Kidney (tissue), 13 donors: ENCODE measurements at regions not wholly inside any gene's neighbourhood (a gene's known extent, or its start where the extent isn't known, plus 50 kb on each side); places are given as distances from the start of the nearest gene placed in this dataset.

Experiments used
- DNase-seq, 5 donors: peaks; one replicate each; pipeline ENCODE4 v3.0.0-alpha.2; 2013 to 2020
- FAIRE-seq: peaks from 2 replicates; lab custom pipeline; 2012; peaks lifted over from hg19 to GRCh38; lab: Jason Lieb, UNC
- H3K27ac ChIP-seq, 2 donors: one replicate each; pipeline ENCODE4 v1.7.0; 2013; ENCODE audit warnings: low read depth in 2 of 2, low read length in 2 of 2, inconsistent platforms in 1 of 2
- H3K27me3 ChIP-seq: one replicate; pipeline ENCODE4 v1.7.1; 2013; ENCODE audit warnings: low read length, inconsistent platforms; ENCODE audit not compliant: control insufficient read depth, insufficient read depth
- H3K36me3 ChIP-seq, 3 donors: one replicate each; pipeline versions ENCODE4 v1.7.0 to v1.7.1; 2013; ENCODE audit warnings: low read length in 3 of 3, control low read depth in 1 of 3, inconsistent platforms in 1 of 3; ENCODE audit not compliant: insufficient read depth in 3 of 3, control insufficient read depth in 2 of 3
- H3K4me1 ChIP-seq, 3 donors: one replicate each; pipeline versions ENCODE4 v1.7.0 to v1.7.1; 2013; ENCODE audit warnings: low read length in 3 of 3, inconsistent platforms in 1 of 3, low read depth in 1 of 3; ENCODE audit not compliant: control insufficient read depth in 2 of 3, insufficient read depth in 2 of 3
- H3K4me3 ChIP-seq, 3 donors: one replicate each; pipeline versions ENCODE4 v1.7.0 to v1.8.1; 2013; ENCODE audit warnings: low read length in 3 of 3, control low read depth in 1 of 3, inconsistent platforms in 1 of 3
- H3K9ac ChIP-seq, 3 donors: one replicate each; pipeline versions ENCODE4 v1.7.0 to v1.7.1; 2013; ENCODE audit warnings: low read length in 3 of 3, control low read depth in 1 of 3, inconsistent platforms in 1 of 3
- H3K9me3 ChIP-seq, 3 donors: one replicate each; pipeline versions ENCODE4 v1.7.0 to v1.7.1; 2013; ENCODE audit warnings: low read length in 3 of 3, control low read depth in 1 of 3, inconsistent platforms in 1 of 3; ENCODE audit not compliant: control insufficient read depth in 2 of 3, insufficient read depth in 1 of 3
- CTCF ChIP-seq: IDR thresholded peaks from 3 replicates; pipeline ENCODE4 v1.5.1; 2012; ENCODE audit warnings: mild to moderate bottlenecking, moderate library complexity, borderline replicate concordance; ENCODE audit not compliant: insufficient read depth; ENCODE audit errors: extremely low read depth
- intact Hi-C: fragments of 100-400 bp; cut with DNase I; formaldehyde crosslinking; loops from one replicate; pipeline ENCODE4 v1.11.1; 2022
- donor health status: control.
- donor health status: control.
- donor health status: control.
- donor health status: control.
- donor health status: control.
- donor health status: DM: yes; HTN: yes; CAD: no.
- donor health status: Normal renal cell carcinoma (clear cell type).

- H3K36me3 ChIP-seq = no peaks in the 10 kb centered on the region
- TF ChIP-seq CTCF = no peak
- no peaks in the 10 kb centered on the region for H3K9me3 ChIP-seq
- FAIRE-seq (no peak), DNase-seq (peak in 1 of 5 donors; percentile 18)
- intact Hi-C loops = no loop called here
- no peaks in the 10 kb centered on the region for H3K4me1 ChIP-seq
- H3K27me3 ChIP-seq = no peaks in the 10 kb centered on the region
- no peak overlapping the region for H3K9ac ChIP-seq
- no peak overlapping the region for H3K4me3 ChIP-seq
- no peak overlapping the region for H3K27ac ChIP-seq
These were observed 344.2 kb downstream of the SHANK2 start for GRCh38 chr11:70908223-70908622.

GRCh38 chr11:70910835-70911234 lies 341.5 kb downstream of the SHANK2 start:
- Histone ChIP-seq H3K9me3 (no peaks in the 10 kb centered on the region), H3K4me3 (no peak overlapping the region), H3K9ac (no peak overlapping the region), H3K27me3 (no peaks in the 10 kb centered on the region), H3K36me3 (no peaks in the 10 kb centered on the region), H3K4me1 (no peaks in the 10 kb centered on the region), H3K27ac (no peak overlapping the region)
- no peak for TF ChIP-seq CTCF
- FAIRE-seq (no peak), DNase-seq (no peak)
- intact Hi-C loops = no loop called here

GRCh38 chr11:70912226-70912840 lies 340.0 kb downstream of the SHANK2 start:
- Histone ChIP-seq H3K27ac (no peak overlapping the region), H3K9me3 (no peaks in the 10 kb centered on the region), H3K4me1 (no peaks in the 10 kb centered on the region), H3K36me3 (no peaks in the 10 kb centered on the region), H3K4me3 (no peak overlapping the region), H3K9ac (no peak overlapping the region), H3K27me3 (no peaks in the 10 kb centered on the region)
- intact Hi-C loops = no loop called here
- FAIRE-seq (no peak), DNase-seq (peak in 1 of 5 donors; percentile 4)
- no peak for TF ChIP-seq CTCF
